Hepatocyte (in vitro differentiated cells): ENCODE measurements at regions not wholly inside any gene's neighbourhood (a gene's known extent, or its start where the extent isn't known, plus 50 kb on each side); places are given as distances from the start of the nearest gene placed in this dataset.

ENCODE experiments used
- DNase-seq: peaks from one replicate; pipeline ENCODE4 v3.0.0-alpha.2; 2016; ENCODE audit warnings: low spot score
- H2AFZ ChIP-seq: fragments of 200-600 bp; sonication (generic); 2 replicates; pipeline ENCODE4 v1.6.0; 2016; ENCODE audit warnings: antibody characterized with exemption, mild to moderate bottlenecking
- H3K27ac ChIP-seq: fragments of 200-600 bp; sonication (generic); 2 replicates; pipeline ENCODE4 v1.5.1; 2016; ENCODE audit warnings: mild to moderate bottlenecking
- H3K27me3 ChIP-seq: fragments of 200-600 bp; sonication (generic); 2 replicates; pipeline ENCODE4 v1.6.1; 2016
- H3K36me3 ChIP-seq: fragments of 200-600 bp; sonication (generic); replicated peaks from 2 replicates; pipeline ENCODE4 v1.5.1; 2016; ENCODE audit warnings: low read depth; ENCODE audit not compliant: insufficient read depth
- H3K4me1 ChIP-seq: fragments of 200-600 bp; sonication (generic); 2 replicates; pipeline ENCODE4 v1.5.1; 2016; ENCODE audit warnings: mild to moderate bottlenecking, moderate library complexity; ENCODE audit not compliant: insufficient read depth
- H3K4me2 ChIP-seq: fragments of 200-600 bp; sonication (generic); 2 replicates; pipeline ENCODE4 v1.6.0; 2016
- H3K4me3 ChIP-seq: fragments of 200-600 bp; sonication (generic); 2 replicates; pipeline ENCODE4 v1.5.1; 2016; ENCODE audit warnings: mild to moderate bottlenecking
- H3K79me2 ChIP-seq: fragments of 200-600 bp; sonication (generic); 2 replicates; pipeline ENCODE4 v1.6.0; 2017; ENCODE audit warnings: mild to moderate bottlenecking
- H3K9me2 ChIP-seq: fragments of 200-600 bp; sonication (generic); replicated peaks from 2 replicates; pipeline ENCODE4 v1.6.0; 2017; ENCODE audit warnings: mild to moderate bottlenecking; ENCODE audit not compliant: insufficient read depth
- H3K9me3 ChIP-seq: fragments of 200-600 bp; sonication (generic); 2 replicates; pipeline ENCODE4 v1.5.1; 2016; ENCODE audit warnings: low read depth, mild to moderate bottlenecking
- H4K20me1 ChIP-seq: fragments of 200-600 bp; sonication (generic); 2 replicates; pipeline ENCODE4 v1.6.0; 2016; ENCODE audit warnings: mild to moderate bottlenecking; ENCODE audit not compliant: insufficient read depth, poor library complexity, severe bottlenecking
- CTCF ChIP-seq: fragments of 200-600 bp; sonication (generic); IDR thresholded peaks from 2 replicates; pipeline ENCODE4 v1.5.1; 2016; ENCODE audit warnings: antibody characterized with exemption, mild to moderate bottlenecking; ENCODE audit not compliant: poor library complexity
- EZH2 ChIP-seq: fragments of 200-600 bp; sonication (generic); IDR thresholded peaks from 2 replicates; pipeline ENCODE4 v1.6.1; 2016; ENCODE audit warnings: antibody characterized with exemption, mild to moderate bottlenecking, borderline replicate concordance
- EZH2phosphoT487 ChIP-seq: fragments of 200-600 bp; sonication (generic); IDR thresholded peaks from one replicate; pipeline ENCODE4 v1.6.1; 2018; ENCODE audit warnings: antibody characterized with exemption, mild to moderate bottlenecking, low read depth, moderate library complexity; ENCODE audit not compliant: unreplicated experiment, severe bottlenecking
- WGBS: methylation state at CpG from one replicate; pipeline ENCODE4 v1.1.6; 2016; ENCODE audit warnings: low lambda C conversion rate; ENCODE audit errors: missing lambda C conversion rate; 5-methylcytosine and 5-hydroxymethylcytosine counted together

GRCh38 chr7:119482209-119482608 lies 790.8 kb upstream of the KCND2 start:
- Histone ChIP-seq H3K27me3 (no peaks in the 10 kb centered on the region), H3K9me2 (no peaks in the 10 kb centered on the region), H3K9me3 (no peaks in the 10 kb centered on the region), H3K27ac (no peak overlapping the region), H2AFZ (no peak overlapping the region), H3K4me1 (no peaks in the 10 kb centered on the region), H4K20me1 (no peaks in the 10 kb centered on the region), H3K36me3 (no peaks in the 10 kb centered on the region), H3K4me3 (no peak overlapping the region), H3K4me2 (no peak overlapping the region), H3K79me2 (no peaks in the 10 kb centered on the region)
- WGBS: 25% methylated on average over 4 of the region's 4 CpGs
- peak; percentile 58 for DNase-seq
- TF ChIP-seq CTCF (peak; percentile 34), EZH2phosphoT487 (no peak)

GRCh38 chr7:119482671-119483070 lies 790.3 kb upstream of the KCND2 start:
- H3K36me3 ChIP-seq: no peaks in the 10 kb centered on the region
- WGBS: 67% methylated on average over 2 of the region's 2 CpGs
- no peak overlapping the region for H3K4me3 ChIP-seq
- no peak for DNase-seq
- no peaks in the 10 kb centered on the region for H3K9me3 ChIP-seq
- H4K20me1 ChIP-seq: no peaks in the 10 kb centered on the region
- H3K79me2 ChIP-seq: no peaks in the 10 kb centered on the region
- H3K27me3 ChIP-seq: no peaks in the 10 kb centered on the region
- no peaks in the 10 kb centered on the region for H3K4me1 ChIP-seq
- no peak overlapping the region for H3K27ac ChIP-seq
- H3K4me2 ChIP-seq: no peak overlapping the region
- no peak for TF ChIP-seq EZH2phosphoT487
- no peak for TF ChIP-seq CTCF
- TF ChIP-seq EZH2: no peak
- no peak overlapping the region for H2AFZ ChIP-seq
- H3K9me2 ChIP-seq: no peaks in the 10 kb centered on the region

GRCh38 chr7:119483364-119483763 lies 789.6 kb upstream of the KCND2 start:
- 97% methylated on average over 2 of the region's 2 CpGs for WGBS
- Histone ChIP-seq H3K79me2 (no peaks in the 10 kb centered on the region), H4K20me1 (no peaks in the 10 kb centered on the region)

More at GRCh38 chr7:119483364-119483763, 789.6 kb upstream of the KCND2 start:
- Histone ChIP-seq H3K4me3 (no peak overlapping the region), H3K4me1 (no peaks in the 10 kb centered on the region), H2AFZ (no peak overlapping the region), H3K4me2 (no peak overlapping the region), H3K27ac (no peak overlapping the region), H3K9me3 (no peaks in the 10 kb centered on the region), H3K36me3 (no peaks in the 10 kb centered on the region), H3K27me3 (no peaks in the 10 kb centered on the region), H3K9me2 (no peaks in the 10 kb centered on the region)
- TF ChIP-seq EZH2: no peak
- TF ChIP-seq CTCF: no peak
- no peak for TF ChIP-seq EZH2phosphoT487
- no peak for DNase-seq
